ENCODE measurements at regions not wholly inside any gene's neighbourhood (a gene's known extent, or its start where the extent isn't known, plus 50 kb on each side); places are given as distances from the start of the nearest gene placed in this dataset.

GRCh38 chr12:30814295-30814655 lies 59.5 kb upstream of the CAPRIN2 start:
- intact Hi-C loops (cut with DNase I; ENCODE audit: low total_unique reads): no loop called here
- Histone ChIP-seq H3K27me3 (peaks cover 0 to 15% of the 10 kb centered on the region in 2 donors), H3K4me1 (no peaks in the 10 kb centered on the region), H3K4me3 (no peak overlapping the region), H3K27ac (no peak overlapping the region), H3K9me3 (no peaks in the 10 kb centered on the region), H3K36me3 (no peaks in the 10 kb centered on the region)
- no peak for TF ChIP-seq CTCF (IDR thresholded peaks at IDR 0.05)
- DNase-seq: no peak

GRCh38 chr12:30813525-30814294 lies 59.0 kb upstream of the CAPRIN2 start:
- Histone ChIP-seq H3K27ac (no peak overlapping the region), H3K9me3 (no peaks in the 10 kb centered on the region)
- intact Hi-C loops (cut with DNase I; ENCODE audit: low total_unique reads): no loop called here

GRCh38 chr12:30811966-30812365 lies 57.2 kb upstream of the CAPRIN2 start:
- no peak for DNase-seq
- Histone ChIP-seq H3K9me3 (no peaks in the 10 kb centered on the region), H3K27ac (no peak overlapping the region), H3K4me3 (no peak overlapping the region), H3K36me3 (no peaks in the 10 kb centered on the region), H3K4me1 (peaks cover 0 to 4% (median 0%) of the 10 kb centered on the region in 4 donors), H3K27me3 (no peaks in the 10 kb centered on the region)
- intact Hi-C loops (cut with DNase I; ENCODE audit: low total_unique reads): no loop called here
- no peak for TF ChIP-seq CTCF (IDR thresholded peaks at IDR 0.05)

More at GRCh38 chr12:30813525-30814294, 59.0 kb upstream of the CAPRIN2 start:
- no peak for DNase-seq
- Histone ChIP-seq H3K4me3 (no peak overlapping the region), H3K4me1 (no peaks in the 10 kb centered on the region), H3K27me3 (peaks cover 0 to 12% of the 10 kb centered on the region in 2 donors), H3K36me3 (no peaks in the 10 kb centered on the region)
- no peak for TF ChIP-seq CTCF (IDR thresholded peaks at IDR 0.05)

GRCh38 chr12:30810918-30811317 lies 56.2 kb upstream of the CAPRIN2 start:
- Histone ChIP-seq H3K27ac (no peak overlapping the region), H3K36me3 (no peaks in the 10 kb centered on the region), H3K4me3 (no peak overlapping the region), H3K9me3 (no peaks in the 10 kb centered on the region), H3K4me1 (peaks cover 0 to 5% (median 0%) of the 10 kb centered on the region in 4 donors), H3K27me3 (no peaks in the 10 kb centered on the region)
- intact Hi-C loops (cut with DNase I; ENCODE audit: low total_unique reads): no loop called here
- DNase-seq: no peak
- TF ChIP-seq CTCF (IDR thresholded peaks at IDR 0.05): no peak

GRCh38 chr12:30807695-30808034 lies 52.9 kb upstream of the CAPRIN2 start:
- no peak for DNase-seq
- Histone ChIP-seq H3K27ac (no peak overlapping the region), H3K9me3 (no peaks in the 10 kb centered on the region), H3K4me1 (peaks cover 0 to 5% (median 0%) of the 10 kb centered on the region in 4 donors), H3K4me3 (no peak overlapping the region), H3K27me3 (no peaks in the 10 kb centered on the region), H3K36me3 (no peaks in the 10 kb centered on the region)
- no peak for TF ChIP-seq CTCF (IDR thresholded peaks at IDR 0.05)
- intact Hi-C loops (cut with DNase I; ENCODE audit: low total_unique reads): loop anchor here (10.0 kb wide), 1 partner anchor 113 kb away; the partner anchor contains the start of gene IPO8

Measured in tibial artery (tissue), 4 donors.